HG03460 (cell line): ENCODE measurements at regions not wholly inside any gene's neighbourhood (a gene's known extent, or its start where the extent isn't known, plus 50 kb on each side); places are given as distances from the start of the nearest gene placed in this dataset.

ENCODE experiments used
- ATAC-seq: cut with Tn5 transposase; IDR thresholded peaks from one replicate; pipeline ENCODE4 v1.9.1; 2021; ENCODE audit not compliant: unreplicated experiment

GRCh38 chr10:35922876-35923600 is 280.9 kb upstream of the FZD8 start:
- no peak for ATAC-seq

- ATAC-seq = no peak
Observed at GRCh38 chr10:35921866-35922350, 279.8 kb upstream of the FZD8 start.

GRCh38 chr10:35916791-35917190 is 274.7 kb upstream of the FZD8 start:
- ATAC-seq = no peak

- no peak for ATAC-seq
Observed at GRCh38 chr10:35913628-35914027, 271.5 kb upstream of the FZD8 start.

GRCh38 chr10:35912615-35913569 is 270.8 kb upstream of the FZD8 start:
- ATAC-seq = no peak

GRCh38 chr10:35911954-35912353 is 269.9 kb upstream of the FZD8 start:
- no peak for ATAC-seq

- no peak for ATAC-seq
Observed at GRCh38 chr10:35911233-35911632, 269.1 kb upstream of the FZD8 start.

- ATAC-seq = no peak
Observed at GRCh38 chr10:35910234-35910633, 268.1 kb upstream of the FZD8 start.

- ATAC-seq = no peak
Observed at GRCh38 chr10:35909121-35909720, 267.1 kb upstream of the FZD8 start.

GRCh38 chr10:35908451-35908850 is 266.4 kb upstream of the FZD8 start:
- no peak for ATAC-seq

- no peak for ATAC-seq
Observed at GRCh38 chr10:35907548-35907947, 265.5 kb upstream of the FZD8 start.

- no peak for ATAC-seq
Observed at GRCh38 chr10:35906155-35906554, 264.1 kb upstream of the FZD8 start.

GRCh38 chr10:35903021-35903420 is 260.9 kb upstream of the FZD8 start:
- ATAC-seq = no peak

GRCh38 chr10:35898716-35899440 is 256.8 kb upstream of the FZD8 start:
- ATAC-seq = no peak

- no peak for ATAC-seq
Observed at GRCh38 chr10:35896001-35896400, 253.9 kb upstream of the FZD8 start.

- ATAC-seq = no peak
Observed at GRCh38 chr10:35895331-35895730, 253.2 kb upstream of the FZD8 start.

- no peak for ATAC-seq
Observed at GRCh38 chr10:35892526-35892925, 250.4 kb upstream of the FZD8 start.

GRCh38 chr10:35890676-35891495 is 248.8 kb upstream of the FZD8 start:
- ATAC-seq = no peak

- no peak for ATAC-seq
Observed at GRCh38 chr10:35889971-35890675, 248.0 kb upstream of the FZD8 start.
